ENCODE measurements at regions not wholly inside any gene's neighbourhood (a gene's known extent, or its start where the extent isn't known, plus 50 kb on each side); places are given as distances from the start of the nearest gene placed in this dataset.

- TF ChIP-seq CTCF (IDR thresholded peaks at IDR 0.05; ENCODE audit: insufficient read depth, low read depth, low read length) = no peak
- TF ChIP-seq EZH2 (IDR thresholded peaks at IDR 0.05; ENCODE audit: insufficient read depth, low read length) = no peak
Measured at GRCh38 chr10:80986596-80986995, 448.9 kb downstream of the SH2D4B start.

Measured in astrocyte (in vitro differentiated cells and primary cell).